ENCODE measurements at regions not wholly inside any gene's neighbourhood (a gene's known extent, or its start where the extent isn't known, plus 50 kb on each side); places are given as distances from the start of the nearest gene placed in this dataset.

GRCh38 chr14:101197595-101198397 lies 294.3 kb upstream of the RTL1 start:
- DNase-seq, result peak; percentile 35
- intact Hi-C loops (cut with DNase I), result no loop called here
- ATAC-seq, result no peak

GRCh38 chr14:101198398-101199027 lies 295.0 kb upstream of the RTL1 start:
- H3K27ac ChIP-seq, result no peak overlapping the region
- ATAC-seq (no peak), DNase-seq (peak; percentile 10)
- no peak overlapping the region for H3K4me3 ChIP-seq
- no peaks in the 10 kb centered on the region for H3K4me1 ChIP-seq
- intact Hi-C loops (cut with DNase I), result no loop called here
- no peaks in the 10 kb centered on the region for H3K27me3 ChIP-seq (ENCODE audit: low read depth)
- no peaks in the 10 kb centered on the region for H3K9me3 ChIP-seq
- H3K36me3 ChIP-seq, result no peaks in the 10 kb centered on the region
- TF ChIP-seq, protein P1, sequence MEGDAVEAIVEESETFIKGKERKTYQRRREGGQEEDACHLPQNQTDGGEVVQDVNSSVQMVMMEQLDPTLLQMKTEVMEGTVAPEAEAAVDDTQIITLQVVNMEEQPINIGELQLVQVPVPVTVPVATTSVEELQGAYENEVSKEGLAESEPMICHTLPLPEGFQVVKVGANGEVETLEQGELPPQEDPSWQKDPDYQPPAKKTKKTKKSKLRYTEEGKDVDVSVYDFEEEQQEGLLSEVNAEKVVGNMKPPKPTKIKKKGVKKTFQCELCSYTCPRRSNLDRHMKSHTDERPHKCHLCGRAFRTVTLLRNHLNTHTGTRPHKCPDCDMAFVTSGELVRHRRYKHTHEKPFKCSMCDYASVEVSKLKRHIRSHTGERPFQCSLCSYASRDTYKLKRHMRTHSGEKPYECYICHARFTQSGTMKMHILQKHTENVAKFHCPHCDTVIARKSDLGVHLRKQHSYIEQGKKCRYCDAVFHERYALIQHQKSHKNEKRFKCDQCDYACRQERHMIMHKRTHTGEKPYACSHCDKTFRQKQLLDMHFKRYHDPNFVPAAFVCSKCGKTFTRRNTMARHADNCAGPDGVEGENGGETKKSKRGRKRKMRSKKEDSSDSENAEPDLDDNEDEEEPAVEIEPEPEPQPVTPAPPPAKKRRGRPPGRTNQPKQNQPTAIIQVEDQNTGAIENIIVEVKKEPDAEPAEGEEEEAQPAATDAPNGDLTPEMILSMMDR (IDR thresholded peaks at IDR 0.05), result no peak

More at GRCh38 chr14:101197595-101198397, 294.3 kb upstream of the RTL1 start:
- Histone ChIP-seq H3K27ac (no peak overlapping the region), H3K27me3 (ENCODE audit: low read depth) (no peaks in the 10 kb centered on the region), H3K9me3 (no peaks in the 10 kb centered on the region), H3K4me3 (no peak overlapping the region), H3K4me1 (no peaks in the 10 kb centered on the region), H3K36me3 (no peaks in the 10 kb centered on the region)
- TF ChIP-seq, protein P1 (IDR thresholded peaks at IDR 0.05), result no peak

DNA sequence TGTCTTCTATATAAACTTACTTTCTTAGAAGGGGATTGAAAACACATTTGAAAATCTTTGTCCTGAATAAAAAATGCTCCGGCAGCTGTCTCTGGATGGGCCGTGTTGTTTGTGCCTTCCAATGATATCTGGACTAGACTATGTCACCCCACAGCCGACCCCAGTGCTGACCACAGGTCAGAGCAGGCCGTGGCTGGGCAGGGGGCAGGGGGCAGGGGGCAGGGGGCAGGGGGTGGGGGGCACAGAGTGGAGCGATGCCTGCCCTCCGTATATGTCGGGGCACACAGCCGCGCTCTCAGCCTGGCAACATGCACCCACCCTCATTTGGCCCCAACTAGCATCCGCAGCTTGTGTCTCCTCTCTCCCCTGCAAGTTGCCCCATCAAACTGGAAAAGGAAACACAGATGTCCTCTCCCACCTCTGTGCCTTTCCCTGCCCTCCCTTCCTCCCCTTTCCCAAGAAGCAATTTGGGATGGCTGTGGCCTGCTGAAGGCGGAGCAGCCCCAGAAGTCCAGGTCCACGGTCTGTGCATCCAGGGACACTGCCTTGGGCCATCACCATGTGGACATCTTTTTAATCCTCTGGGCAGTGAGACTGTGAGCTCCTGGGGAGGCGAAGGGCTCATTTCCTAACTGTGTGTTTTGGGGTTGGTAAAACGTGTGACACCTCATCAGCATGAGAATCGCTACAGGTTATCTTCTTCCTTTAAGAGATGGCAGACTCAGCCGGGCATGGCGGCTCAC lies 295.7 kb upstream of the RTL1 start:
- Histone ChIP-seq H3K4me3 (no peak overlapping the region), H3K27me3 (ENCODE audit: low read depth) (no peaks in the 10 kb centered on the region), H3K9me3 (no peaks in the 10 kb centered on the region), H3K27ac (no peak overlapping the region), H3K4me1 (no peaks in the 10 kb centered on the region), H3K36me3 (no peaks in the 10 kb centered on the region)
- no peak for ATAC-seq
- TF ChIP-seq, protein P1 (IDR thresholded peaks at IDR 0.05), result no peak
- peak; percentile 20 for DNase-seq
- intact Hi-C loops (cut with DNase I), result no loop called here

DNA sequence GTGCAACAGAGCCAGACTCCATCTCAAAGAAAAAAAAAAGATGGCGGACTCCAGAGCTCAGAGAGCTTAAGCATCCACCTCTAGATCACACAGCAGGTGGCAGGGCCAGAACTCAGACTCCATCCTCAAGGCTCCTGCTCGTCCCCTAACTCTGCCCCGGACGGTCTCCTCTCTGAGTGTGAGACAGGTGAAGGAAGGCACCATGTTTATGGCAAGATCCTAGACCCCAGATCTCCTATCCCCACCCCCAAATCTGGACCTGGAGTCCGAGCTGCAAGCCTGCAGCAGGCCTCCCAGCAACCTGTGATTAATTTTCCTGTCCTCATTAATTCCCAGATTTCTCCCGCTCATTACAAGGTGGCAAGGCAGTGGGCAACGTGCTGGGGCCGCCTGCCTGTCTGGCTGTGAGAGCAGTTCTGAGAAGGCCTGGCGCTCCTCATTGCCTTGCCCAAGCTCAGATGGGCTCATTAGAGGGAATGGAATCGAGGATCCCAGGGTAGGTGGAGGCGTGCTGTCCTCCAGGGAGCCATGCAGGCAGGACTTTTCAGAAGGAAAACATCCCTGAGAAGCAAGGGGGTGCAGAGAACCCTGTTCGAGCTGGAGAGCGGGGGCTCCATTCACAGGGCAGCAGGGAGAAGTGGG lies 296.6 kb upstream of the RTL1 start:
- intact Hi-C loops (cut with DNase I), result no loop called here
- TF ChIP-seq, protein P1 (IDR thresholded peaks at IDR 0.05), result no peak
- H3K4me1 ChIP-seq, result no peaks in the 10 kb centered on the region
- H3K36me3 ChIP-seq, result no peaks in the 10 kb centered on the region
- no peaks in the 10 kb centered on the region for H3K9me3 ChIP-seq
- no peak overlapping the region for H3K27ac ChIP-seq
- no peak overlapping the region for H3K4me3 ChIP-seq
- ATAC-seq (no peak), DNase-seq (peak; percentile 20)
- no peaks in the 10 kb centered on the region for H3K27me3 ChIP-seq (ENCODE audit: low read depth)

Data from lower lobe of right lung (tissue), 2 donors.